Activated CD4-positive, alpha-beta memory T cell treated with anti-CD3 and anti-CD28 coated beads for 36 hours (primary cell): ENCODE measurements at regions not wholly inside any gene's neighbourhood (a gene's known extent, or its start where the extent isn't known, plus 50 kb on each side); places are given as distances from the start of the nearest gene placed in this dataset.
"Not testable (repeated sequence)": the region's sequence is repeated elsewhere in the genome, so short reads cannot be mapped to it uniquely, and the experiment has no call there.

Experiments used
- CTCF ChIA-PET: fragments of 350-600 bp; sonication (Branson Sonifier 250); formaldehyde crosslinking; loops from one replicate; lab custom pipeline; 2021; ENCODE audit warnings: antibody characterized with exemption, inconsistent platforms; lab: Charles Lee
- POLR2A ChIA-PET: fragments of 350-600 bp; sonication (Branson Sonifier 250); formaldehyde crosslinking; loops from one replicate; lab custom pipeline; 2021; ENCODE audit warnings: antibody characterized with exemption; lab: Charles Lee
- DNase-seq: peaks from one replicate; pipeline ENCODE4 v3.0.0-alpha.2; 2020
- H3K27ac Mint-ChIP-seq: one replicate; pipeline ENCODE4 v1.8.0; 2021; ENCODE audit warnings: mixed read lengths
- H3K27me3 Mint-ChIP-seq: one replicate; pipeline ENCODE4 v1.8.0; 2021; ENCODE audit warnings: mixed read lengths
- H3K36me3 Mint-ChIP-seq: one replicate; pipeline ENCODE4 v1.8.0; 2021; ENCODE audit warnings: mixed read lengths
- H3K4me1 Mint-ChIP-seq: one replicate; pipeline ENCODE4 v1.8.0; 2021; ENCODE audit warnings: low read depth, mixed read lengths
- H3K4me3 Mint-ChIP-seq: one replicate; pipeline ENCODE4 v1.8.0; 2021; ENCODE audit warnings: mild to moderate bottlenecking, mixed read lengths
- H3K9me3 Mint-ChIP-seq: one replicate; pipeline ENCODE4 v1.8.0; 2021; ENCODE audit warnings: mixed read lengths
- intact Hi-C: fragments of 100-400 bp; cut with micrococcal nuclease; formaldehyde crosslinking; loops from one replicate; pipeline ENCODE4 v1.15.1; 2023

DNA sequence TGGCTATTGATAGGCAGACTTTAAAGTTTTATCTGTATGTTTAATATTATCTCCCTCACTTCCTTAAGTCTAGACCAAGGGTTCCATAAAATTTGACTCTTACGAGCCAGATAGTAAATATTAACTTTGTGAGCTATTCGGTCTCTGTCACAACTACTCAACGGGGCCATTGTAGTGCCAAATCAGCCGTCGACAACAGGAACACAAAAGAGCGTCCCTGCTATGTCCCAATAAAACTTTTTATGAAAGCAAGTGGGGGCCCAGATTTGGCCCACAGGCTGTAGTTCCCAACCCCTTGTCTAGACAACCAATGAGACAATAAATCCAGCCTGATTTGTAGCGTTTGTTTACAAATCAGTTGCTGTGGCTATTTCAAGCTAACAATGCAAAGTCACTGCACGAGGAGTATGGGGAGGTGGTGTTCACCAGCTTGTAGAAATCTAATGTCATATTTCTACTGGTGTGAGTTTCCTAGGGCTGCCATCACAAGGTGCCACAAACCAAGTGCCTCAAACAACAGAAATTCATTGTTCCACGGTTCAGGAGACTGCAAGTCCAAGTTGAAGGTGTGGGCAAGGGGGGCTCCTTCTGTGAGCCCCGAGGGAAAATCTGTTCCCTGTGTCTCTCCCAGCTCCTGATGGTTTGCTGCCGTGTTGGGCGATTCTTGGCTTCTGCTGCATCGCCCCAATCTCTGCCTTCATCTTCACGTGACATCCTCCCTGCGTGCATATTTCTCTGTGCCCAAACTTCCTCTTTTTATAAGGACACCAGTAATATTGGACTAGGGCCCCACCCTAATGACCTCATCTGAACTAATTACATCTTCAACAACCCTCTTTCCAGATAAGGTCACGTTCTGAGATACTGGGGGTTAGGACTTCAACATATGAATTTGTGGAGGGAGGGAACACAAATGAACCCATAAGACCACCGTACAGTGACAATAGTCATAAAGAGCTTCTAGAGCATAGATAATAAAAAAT is 356.0 kb upstream of the JARID2 start:
- H3K36me3 Mint-ChIP-seq, result no peaks in the 10 kb centered on the region
- intact Hi-C loops, result no loop called here
- no peaks in the 10 kb centered on the region for H3K27me3 Mint-ChIP-seq
- POLR2A ChIA-PET, result no interaction called here
- H3K4me1 Mint-ChIP-seq, result peaks cover 4% of the 10 kb centered on the region
- no peak overlapping the region for H3K27ac Mint-ChIP-seq
- no peak overlapping the region for H3K4me3 Mint-ChIP-seq
- no peak for DNase-seq
- CTCF ChIA-PET, result interaction anchor here (0.5 kb wide), 1 partner anchor 13 kb away, joined by 3 read pairs; no protein-coding TSS in a partner anchor
- no peaks in the 10 kb centered on the region for H3K9me3 Mint-ChIP-seq

DNA sequence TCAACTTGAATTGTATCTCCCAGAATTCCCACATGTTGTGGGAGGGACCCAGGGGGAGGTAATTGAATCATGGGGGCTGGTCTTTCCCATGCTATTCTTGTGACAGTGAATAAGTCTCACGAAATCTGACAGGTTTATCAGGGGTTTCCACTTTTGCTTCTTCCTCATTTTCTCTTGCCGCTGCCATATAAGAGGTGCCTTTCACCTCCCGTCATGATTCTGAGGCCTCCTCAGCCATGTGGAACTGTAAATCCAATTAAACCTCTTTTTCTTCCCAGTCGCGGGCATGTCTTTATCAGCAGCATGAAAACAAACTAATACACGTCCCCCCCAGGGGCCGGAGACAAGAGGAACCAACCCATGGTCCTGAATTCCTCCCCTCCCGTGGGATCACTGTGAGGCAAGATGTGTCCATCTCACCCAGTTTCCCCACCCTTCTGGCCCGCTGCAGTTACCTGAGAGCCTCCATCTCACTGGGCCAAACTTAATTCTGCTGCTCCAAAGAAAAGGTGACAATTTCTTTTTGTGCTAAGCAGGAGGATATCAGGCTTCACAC is 354.0 kb upstream of the JARID2 start:
- H3K4me1 Mint-ChIP-seq, CTCF ChIA-PET, DNase-seq, H3K36me3 Mint-ChIP-seq, intact Hi-C loops, POLR2A ChIA-PET, H3K4me3 Mint-ChIP-seq, H3K9me3 Mint-ChIP-seq, H3K27me3 Mint-ChIP-seq, H3K27ac Mint-ChIP-seq: not testable (repeated sequence)

DNA sequence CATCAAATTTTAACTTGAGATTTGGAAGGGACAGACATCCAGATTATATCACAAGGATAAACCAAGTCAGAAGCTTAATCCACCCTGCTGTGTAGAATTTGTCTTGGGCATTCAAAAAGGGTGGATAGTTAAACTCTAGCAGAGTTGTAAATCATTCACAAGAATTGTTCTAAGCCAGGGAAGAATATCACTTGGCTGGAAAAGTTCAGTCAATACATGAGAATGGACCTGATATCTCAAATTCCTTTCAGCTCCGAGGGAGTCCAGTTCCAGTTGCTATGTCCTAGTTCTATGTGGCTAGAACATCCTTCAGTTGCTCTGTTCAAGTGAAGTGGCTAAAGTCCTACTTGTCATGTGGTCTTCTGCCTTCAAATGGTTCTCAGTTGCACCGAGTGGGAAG is 351.8 kb upstream of the JARID2 start:
- DNase-seq, result no peak
- H3K27ac Mint-ChIP-seq, result no peak overlapping the region
- no peaks in the 10 kb centered on the region for H3K9me3 Mint-ChIP-seq
- intact Hi-C loops, result no loop called here
- H3K36me3 Mint-ChIP-seq, result no peaks in the 10 kb centered on the region
- H3K4me1 Mint-ChIP-seq, result peaks cover 3% of the 10 kb centered on the region
- H3K27me3 Mint-ChIP-seq, result no peaks in the 10 kb centered on the region
- no peak overlapping the region for H3K4me3 Mint-ChIP-seq
- ChIA-PET POLR2A (no interaction called here), CTCF (no interaction called here)

DNA sequence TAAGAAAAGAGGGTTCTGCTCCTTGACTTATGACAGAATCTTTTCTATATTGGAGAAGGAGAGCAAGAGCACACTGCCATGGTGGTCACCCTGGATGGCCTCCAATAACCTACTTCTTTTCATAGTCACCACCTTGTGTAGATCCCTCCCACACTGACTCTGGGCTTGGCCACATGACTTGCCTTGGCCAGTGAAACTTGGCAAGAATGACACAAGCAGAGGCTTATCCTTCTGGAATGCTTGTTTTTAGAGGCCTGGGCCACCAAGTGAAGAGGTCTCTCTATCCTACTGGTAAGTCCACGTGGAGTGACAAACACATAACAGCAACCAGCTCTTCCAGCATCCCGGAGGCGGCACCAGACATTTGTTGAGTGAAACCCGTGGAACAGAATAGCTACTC is 349.4 kb upstream of the JARID2 start:
- Mint-ChIP-seq H3K4me3 (no peak overlapping the region), H3K4me1 (no peaks in the 10 kb centered on the region), H3K27ac (no peak overlapping the region), H3K27me3 (no peaks in the 10 kb centered on the region), H3K9me3 (no peaks in the 10 kb centered on the region), H3K36me3 (peaks cover 1% of the 10 kb centered on the region)
- intact Hi-C loops, result no loop called here
- CTCF ChIA-PET, result no interaction called here
- no peak for DNase-seq
- POLR2A ChIA-PET, result no interaction called here

DNA sequence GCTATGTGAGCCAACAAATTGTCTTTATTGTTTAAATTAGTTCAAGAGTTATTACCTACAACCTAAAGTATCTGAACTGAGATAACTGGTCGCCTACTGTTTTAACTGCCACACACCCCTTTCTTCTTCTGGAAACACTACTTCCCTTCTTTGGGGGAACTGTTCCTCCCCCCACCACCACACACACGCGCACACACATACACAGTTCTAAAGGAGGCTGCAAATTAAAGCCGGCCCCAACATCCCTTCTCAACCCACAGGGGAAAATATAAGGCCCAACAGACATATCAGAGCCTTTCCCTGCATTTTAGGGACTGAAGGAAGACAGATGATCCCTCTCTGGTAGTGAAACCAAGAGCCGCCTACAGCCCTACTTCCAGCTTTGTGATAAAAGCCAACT is 348.0 kb upstream of the JARID2 start:
- H3K9me3 Mint-ChIP-seq, result no peaks in the 10 kb centered on the region
- H3K36me3 Mint-ChIP-seq, result peaks cover 1% of the 10 kb centered on the region
- H3K4me3 Mint-ChIP-seq, result no peak overlapping the region
- POLR2A ChIA-PET, result no interaction called here
- no peak for DNase-seq
- CTCF ChIA-PET, result no interaction called here
- no peak overlapping the region for H3K27ac Mint-ChIP-seq
- intact Hi-C loops, result no loop called here
- no peaks in the 10 kb centered on the region for H3K27me3 Mint-ChIP-seq
- H3K4me1 Mint-ChIP-seq, result no peaks in the 10 kb centered on the region

DNA sequence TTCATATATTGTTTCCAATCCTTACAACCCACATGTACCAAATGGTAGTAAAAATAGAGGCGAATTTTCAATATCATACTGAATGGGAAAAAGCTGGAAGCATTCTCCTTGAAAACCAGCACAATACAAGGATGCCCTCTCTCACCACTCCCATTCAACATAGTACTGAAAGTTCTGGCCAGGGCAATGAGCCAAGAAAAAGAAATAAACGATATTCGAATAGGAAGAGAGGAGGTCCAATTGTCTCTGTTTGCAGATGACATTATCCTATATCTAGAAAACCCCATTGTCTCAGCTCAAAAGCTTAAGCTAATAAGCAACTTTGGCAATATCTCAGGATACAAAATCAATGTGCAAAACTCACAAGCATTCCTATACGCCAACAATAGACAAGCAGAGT is 346.4 kb upstream of the JARID2 start:
- H3K27me3 Mint-ChIP-seq, CTCF ChIA-PET, POLR2A ChIA-PET, DNase-seq, intact Hi-C loops, H3K36me3 Mint-ChIP-seq, H3K27ac Mint-ChIP-seq, H3K4me1 Mint-ChIP-seq, H3K9me3 Mint-ChIP-seq, H3K4me3 Mint-ChIP-seq: not testable (repeated sequence)

DNA sequence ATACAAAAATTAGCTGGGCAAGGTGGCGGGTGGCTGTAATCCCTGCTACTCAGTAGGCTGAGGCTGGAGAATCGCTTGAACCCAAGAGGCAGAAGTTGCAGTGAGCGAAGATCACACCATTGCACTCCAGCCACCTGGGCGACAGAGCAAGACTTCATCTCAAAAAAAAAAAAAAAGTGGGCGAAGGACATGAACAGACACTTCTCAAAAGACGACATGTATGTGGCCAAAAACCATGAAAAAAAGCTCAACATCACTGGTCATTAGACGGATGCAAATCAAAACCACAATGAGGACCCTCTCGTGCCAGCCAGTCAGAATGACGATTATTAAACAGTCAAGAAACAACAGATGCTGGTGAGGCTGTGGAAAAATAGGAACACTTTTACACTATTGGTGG is 344.9 kb upstream of the JARID2 start:
- POLR2A ChIA-PET, result no interaction called here
- no peaks in the 10 kb centered on the region for H3K9me3 Mint-ChIP-seq
- H3K27me3 Mint-ChIP-seq, result no peaks in the 10 kb centered on the region
- CTCF ChIA-PET, result no interaction called here
- H3K4me1 Mint-ChIP-seq, result no peaks in the 10 kb centered on the region
- no peak overlapping the region for H3K27ac Mint-ChIP-seq
- intact Hi-C loops, result no loop called here
- no peak for DNase-seq
- peaks cover 1% of the 10 kb centered on the region for H3K36me3 Mint-ChIP-seq
- no peak overlapping the region for H3K4me3 Mint-ChIP-seq

DNA sequence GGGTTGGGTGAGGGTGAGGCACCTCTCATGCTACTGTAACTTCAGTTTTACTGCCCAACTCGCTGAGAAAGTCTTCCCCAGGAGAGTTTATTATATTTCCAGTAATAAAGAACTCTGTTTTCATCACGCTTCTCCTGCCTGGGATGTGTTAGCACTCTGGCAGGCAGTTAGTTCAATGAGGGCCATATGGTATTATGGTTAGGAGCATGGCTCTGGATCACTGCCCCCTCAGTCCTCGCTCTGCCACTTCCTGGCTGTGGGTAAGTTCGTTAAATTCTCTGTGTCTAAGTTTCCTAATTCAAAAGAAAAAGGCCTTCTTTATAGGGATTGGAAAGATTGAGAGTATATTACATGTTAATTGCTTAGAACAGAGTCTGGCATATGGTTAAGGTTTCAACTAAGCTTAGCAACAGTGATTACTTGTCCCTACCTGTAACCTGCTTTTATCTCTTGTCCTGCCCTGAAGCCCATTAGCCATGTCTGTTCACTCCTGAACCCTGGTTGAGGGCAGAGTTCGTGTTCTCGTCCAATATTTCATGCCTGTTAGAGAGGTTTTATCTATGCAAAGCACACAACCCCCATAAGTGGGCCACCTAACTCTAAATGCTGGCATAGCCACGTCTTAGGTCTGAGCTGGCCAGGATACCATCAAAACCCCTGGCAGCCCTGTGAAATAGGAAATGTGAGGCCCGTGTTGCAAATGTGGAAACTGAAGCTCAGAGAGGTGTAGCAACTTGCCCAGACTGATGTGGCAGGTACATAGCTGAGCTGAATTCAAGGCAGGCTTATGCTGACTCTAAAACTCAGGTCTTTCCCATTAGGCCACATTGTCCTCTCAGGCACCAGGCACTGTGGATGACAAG is 342.5 kb upstream of the JARID2 start:
- CTCF ChIA-PET, result no interaction called here
- intact Hi-C loops, result no loop called here
- no peak overlapping the region for H3K27ac Mint-ChIP-seq

DNA sequence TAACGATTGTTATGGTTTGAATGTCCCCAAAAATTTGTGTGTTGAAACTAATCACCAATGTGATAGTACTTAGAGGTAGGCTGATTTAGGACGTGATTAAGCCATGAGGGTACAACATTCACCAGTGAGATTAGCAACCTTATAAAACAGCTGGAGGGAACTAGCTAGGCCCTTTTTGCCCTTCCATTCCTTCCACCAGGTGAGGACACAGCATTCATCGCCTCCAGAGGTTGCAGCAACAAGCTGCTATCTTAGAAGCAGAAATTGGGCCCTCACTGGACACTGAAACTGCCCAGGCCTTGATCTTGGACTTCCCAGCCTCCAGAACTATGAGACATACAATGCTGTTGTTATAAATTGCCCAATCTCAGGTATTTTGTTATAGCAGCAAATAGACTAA is 340.7 kb upstream of the JARID2 start:
- Mint-ChIP-seq H3K27ac (no peak overlapping the region), H3K4me1 (peaks cover 3% of the 10 kb centered on the region), H3K9me3 (no peaks in the 10 kb centered on the region), H3K4me3 (no peak overlapping the region), H3K27me3 (no peaks in the 10 kb centered on the region), H3K36me3 (peaks cover 1% of the 10 kb centered on the region)
- DNase-seq, result no peak
- CTCF ChIA-PET, result interaction anchor here (0.6 kb wide), 1 partner anchor 10 kb away, joined by 3 read pairs; no protein-coding TSS in a partner anchor
- POLR2A ChIA-PET, result no interaction called here
- intact Hi-C loops, result no loop called here

More for the DNA sequence above, 342.5 kb upstream of the JARID2 start:
- no peaks in the 10 kb centered on the region for H3K9me3 Mint-ChIP-seq
- H3K4me3 Mint-ChIP-seq, result no peak overlapping the region
- H3K27me3 Mint-ChIP-seq, result no peaks in the 10 kb centered on the region
- no peaks in the 10 kb centered on the region for H3K4me1 Mint-ChIP-seq
- H3K36me3 Mint-ChIP-seq, result peaks cover 1% of the 10 kb centered on the region
- DNase-seq, result no peak
- POLR2A ChIA-PET, result interaction anchor here (0.6 kb wide), 1 partner anchor 8 kb away, joined by 3 read pairs; no protein-coding TSS in a partner anchor

DNA sequence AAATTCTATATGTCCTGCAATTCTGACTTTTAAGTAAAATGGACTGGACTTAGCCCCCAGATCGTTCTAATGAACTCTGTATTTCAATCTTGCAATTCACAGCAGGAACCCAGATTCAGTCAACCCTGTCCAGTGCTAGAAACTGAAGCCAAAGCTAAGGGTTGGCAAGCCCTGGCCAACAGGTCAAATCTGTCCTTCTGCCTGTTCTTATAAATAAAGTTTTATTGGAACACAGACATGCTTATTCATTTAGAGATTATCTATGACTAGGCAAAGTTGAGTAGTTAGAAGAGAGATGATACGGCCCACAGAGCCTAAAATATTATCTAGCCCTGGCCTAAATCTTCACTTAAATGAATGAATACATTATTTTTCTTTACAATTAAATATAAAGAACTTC is 339.2 kb upstream of the JARID2 start:
- Mint-ChIP-seq H3K4me3 (no peak overlapping the region), H3K27me3 (no peaks in the 10 kb centered on the region), H3K36me3 (peaks cover 2% of the 10 kb centered on the region), H3K4me1 (peaks cover 16% of the 10 kb centered on the region), H3K27ac (no peak overlapping the region), H3K9me3 (no peaks in the 10 kb centered on the region)
- POLR2A ChIA-PET, result no interaction called here
- intact Hi-C loops, result no loop called here
- DNase-seq, result no peak
- CTCF ChIA-PET, result no interaction called here

DNA sequence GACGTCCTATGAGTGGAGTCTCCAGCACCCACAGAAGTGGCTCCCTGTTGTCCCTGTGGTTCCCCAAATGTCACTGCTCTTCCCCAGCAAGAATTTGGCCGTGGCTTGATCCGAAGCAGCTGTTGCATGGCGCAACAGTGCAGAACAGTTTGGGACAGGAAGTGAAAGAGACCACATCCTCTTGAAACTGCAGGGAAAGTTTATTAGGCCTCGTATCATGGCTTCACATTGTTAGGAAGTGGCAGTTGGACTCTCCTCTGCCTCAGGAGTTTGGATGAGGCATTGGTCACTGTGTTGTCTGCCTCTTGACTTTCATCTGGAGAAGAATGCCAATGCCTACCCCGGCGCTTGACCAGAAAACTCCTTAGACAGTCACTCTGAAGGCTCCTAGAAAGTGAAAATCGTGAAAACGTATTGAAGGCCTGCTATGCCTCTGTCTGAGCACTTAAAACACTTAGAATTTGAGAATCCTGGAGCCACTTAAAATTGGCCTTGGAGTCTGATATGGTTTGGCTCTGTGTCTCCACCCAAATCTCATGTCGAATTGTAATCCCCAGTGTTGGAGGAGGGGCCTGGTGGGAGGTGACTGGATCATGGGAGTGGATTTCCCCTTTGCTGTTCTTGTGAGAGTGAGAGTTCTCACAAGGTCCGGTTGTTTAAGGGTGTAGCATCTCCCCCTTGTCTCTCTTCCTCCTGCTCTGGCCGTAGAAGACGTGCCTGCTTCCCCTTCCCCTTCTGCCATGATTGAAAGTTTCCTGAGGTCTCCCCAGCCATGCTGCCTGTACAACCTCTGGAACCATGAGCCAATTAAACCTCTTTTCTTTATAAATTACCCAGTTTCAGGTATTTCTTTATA is 334.9 kb upstream of the JARID2 start:
- ChIA-PET POLR2A (no interaction called here), CTCF (no interaction called here)
- Mint-ChIP-seq H3K4me1 (peaks cover 16% of the 10 kb centered on the region), H3K4me3 (peak overlapping the region; percentile 21), H3K36me3 (peaks cover 2% of the 10 kb centered on the region), H3K27ac (no peak overlapping the region), H3K9me3 (no peaks in the 10 kb centered on the region), H3K27me3 (no peaks in the 10 kb centered on the region)
- intact Hi-C loops, result no loop called here
- peak; percentile 34 for DNase-seq
